NCI-H510A treated with DMSO at 0.1 percent for 48 hours (cell line): ENCODE measurements at regions not wholly inside any gene's neighbourhood (a gene's known extent, or its start where the extent isn't known, plus 50 kb on each side); places are given as distances from the start of the nearest gene placed in this dataset.
A peak's percentile ranks its signal among the peaks of the same experiment; 100 is the strongest.
"Not testable (repeated sequence)": the region's sequence is repeated elsewhere in the genome, so short reads cannot be mapped to it uniquely, and the experiment has no call there.

Experiments
- DNase-seq: peaks from one replicate; lab custom pipeline; 2025; lab: John Stamatoyannopoulos, UW

DNA sequence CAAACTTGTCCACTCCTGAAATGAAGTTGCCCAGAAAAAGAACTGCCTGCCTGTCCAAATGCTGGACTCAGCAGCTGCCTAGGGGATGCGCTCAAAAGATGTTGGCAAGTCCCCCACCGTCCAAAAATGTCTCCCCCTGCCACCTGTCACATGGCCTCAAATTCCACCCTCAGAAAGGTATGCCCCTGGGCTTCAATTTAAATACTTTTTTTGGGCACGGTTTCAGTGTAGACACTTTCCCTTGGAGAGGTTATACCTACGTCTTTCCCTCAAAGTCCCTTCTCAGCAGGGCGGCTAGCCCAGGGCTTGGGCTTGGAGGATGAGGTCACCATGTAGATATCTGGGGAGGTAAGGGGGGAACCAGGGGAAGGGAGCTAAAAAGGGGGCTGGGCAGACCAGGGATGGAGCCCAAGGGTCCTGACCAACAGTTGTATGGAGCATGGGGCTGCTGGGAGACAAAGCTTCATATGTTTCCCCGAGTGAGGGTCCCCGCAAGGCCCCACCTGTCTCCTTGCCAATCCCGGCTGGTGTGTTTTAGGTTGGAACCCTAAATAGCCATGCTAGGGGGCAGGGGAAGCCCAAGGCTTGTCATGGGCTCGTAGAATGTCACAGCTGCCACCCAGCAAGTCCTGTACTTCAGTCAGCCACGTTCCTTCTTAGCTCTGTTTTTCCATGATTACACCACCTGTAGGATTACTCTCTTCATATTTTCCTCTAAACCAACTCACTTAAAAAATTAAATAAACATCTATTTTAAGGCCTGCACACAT is 131.2 kb upstream of the TBX3 start:
- no peak for DNase-seq

- DNase-seq: peak; percentile 76
Observed at GRCh38 chr12:114812858-114813761, 129.1 kb upstream of the TBX3 start.

DNA sequence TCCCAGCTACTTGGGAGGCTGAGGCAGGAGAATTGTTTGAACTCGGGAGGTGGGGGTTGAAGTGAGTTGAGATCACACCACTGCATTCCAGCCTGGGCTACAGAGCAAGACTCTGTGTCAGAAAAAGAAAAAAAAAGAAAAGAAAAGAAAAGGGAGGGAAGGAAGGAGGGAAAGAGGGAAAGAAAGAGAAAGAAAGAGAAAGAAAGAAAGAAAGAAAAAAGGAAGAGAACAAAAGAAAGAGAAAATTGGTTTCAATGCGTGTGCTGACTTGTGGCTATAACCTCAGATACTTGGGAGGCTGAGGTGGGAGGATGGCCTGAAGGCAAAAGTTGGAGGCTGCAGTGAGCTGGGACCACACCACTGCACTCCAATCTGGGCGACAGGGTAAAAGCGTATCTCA is 128.4 kb upstream of the TBX3 start:
- no peak for DNase-seq

DNA sequence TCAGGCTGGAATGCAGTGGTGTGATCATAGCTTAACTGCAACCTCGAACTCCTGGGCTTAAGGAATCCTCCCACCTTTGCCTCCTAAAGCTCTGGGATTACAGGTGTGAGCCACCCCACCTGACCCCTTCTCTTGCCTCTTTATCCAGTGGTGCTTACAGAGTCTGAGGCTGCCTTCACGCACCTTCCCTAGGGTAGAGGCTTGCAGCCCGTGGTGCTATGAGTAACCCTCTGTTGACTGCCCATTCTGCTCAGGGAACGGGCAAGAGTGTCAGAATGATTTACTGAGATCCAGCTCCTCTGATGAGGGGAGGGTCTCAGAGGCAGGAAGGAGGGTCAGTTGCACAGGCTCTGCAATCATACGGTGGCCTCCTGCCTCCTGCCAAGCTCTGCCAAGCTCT is 125.1 kb upstream of the TBX3 start:
- DNase-seq: no peak

GRCh38 chr12:114801381-114801780 is 117.4 kb upstream of the TBX3 start:
- DNase-seq: not testable (repeated sequence)

DNA sequence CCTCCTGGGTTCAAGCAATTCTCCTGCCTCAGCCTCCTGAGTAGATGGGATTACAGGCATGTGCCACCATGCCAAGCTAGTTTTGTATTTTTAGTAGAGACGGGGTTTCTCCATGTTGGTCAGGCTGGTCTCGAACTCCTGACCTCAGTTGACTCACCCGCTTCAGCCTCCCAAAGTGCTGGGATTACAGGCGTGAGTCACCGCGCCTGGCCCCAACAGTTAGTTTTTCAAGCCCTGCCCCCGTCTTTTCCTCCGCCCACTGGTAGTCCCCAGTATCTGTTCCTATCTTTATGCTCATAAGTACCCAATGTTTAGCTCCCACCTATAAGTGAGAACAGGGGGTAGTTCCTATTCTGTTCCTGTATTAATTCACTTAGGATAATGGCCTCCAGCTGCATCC is 116.6 kb upstream of the TBX3 start:
- DNase-seq: not testable (repeated sequence)

DNA sequence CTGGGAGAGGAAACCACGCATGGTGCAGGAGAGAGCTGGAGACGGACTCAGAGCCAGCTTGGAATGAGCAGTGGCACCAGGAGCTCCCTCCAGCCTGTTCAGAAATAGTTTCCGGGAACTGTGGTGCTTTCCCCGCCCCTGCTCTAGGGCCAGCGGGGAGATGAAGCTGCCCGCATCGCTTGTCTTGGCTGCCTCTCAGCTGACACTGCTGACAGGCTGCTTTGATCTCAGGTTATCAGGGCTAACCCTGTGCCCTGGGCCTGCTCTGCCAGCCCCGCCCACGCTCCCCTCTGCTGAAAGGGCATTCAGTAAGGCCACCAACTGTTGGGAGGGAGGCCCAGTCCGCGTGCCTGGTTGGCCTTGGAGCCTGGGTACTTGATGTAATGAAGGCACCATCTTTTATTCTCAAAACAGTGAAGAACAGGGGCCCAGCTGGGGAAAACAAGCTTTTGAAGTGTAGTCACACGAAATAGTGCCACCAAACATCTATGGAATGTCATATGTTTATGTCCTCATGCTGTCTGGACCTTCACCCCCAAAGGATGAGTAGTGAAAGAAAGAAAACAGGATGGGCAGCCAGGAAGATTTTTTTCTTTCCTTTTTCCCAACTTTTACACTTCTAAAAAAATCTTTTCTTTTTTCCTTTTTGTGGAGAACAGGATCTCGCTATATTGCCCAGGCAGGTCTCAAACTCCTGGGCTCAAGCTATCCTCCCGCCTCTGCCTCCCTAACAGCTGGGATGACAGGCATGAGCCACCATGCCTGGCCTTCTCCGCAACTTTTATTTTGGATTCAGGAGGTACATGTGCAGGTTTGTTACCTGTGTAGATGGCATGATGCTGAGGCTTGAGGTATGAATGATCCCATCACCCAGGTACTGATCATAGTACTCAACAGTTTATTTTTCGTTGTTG is 115.9 kb upstream of the TBX3 start:
- peak; percentile 79 for DNase-seq

- DNase-seq: no peak
Observed at GRCh38 chr12:114794049-114794558, 110.1 kb upstream of the TBX3 start.

- no peak for DNase-seq
Observed at GRCh38 chr12:114790276-114790675, 106.3 kb upstream of the TBX3 start.

DNA sequence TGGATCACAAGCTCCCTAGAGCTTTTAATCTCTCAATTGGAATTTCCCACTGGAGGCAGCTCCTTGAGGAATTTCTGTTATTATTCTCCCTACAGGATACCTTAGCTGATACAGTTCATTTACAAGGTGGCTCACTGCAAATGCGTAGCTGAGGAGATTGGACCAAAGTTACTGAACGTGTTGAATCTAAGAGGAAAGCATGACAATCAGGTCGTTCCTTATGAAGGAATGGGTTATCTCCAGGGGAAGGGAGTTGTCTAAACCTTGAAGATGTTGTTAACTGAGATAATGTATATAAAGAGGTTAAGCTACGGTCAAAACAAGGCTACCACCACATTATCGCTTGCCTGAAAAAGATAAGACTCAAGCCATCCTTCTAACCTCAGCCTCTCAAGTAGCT is 105.8 kb upstream of the TBX3 start:
- DNase-seq: no peak

DNA sequence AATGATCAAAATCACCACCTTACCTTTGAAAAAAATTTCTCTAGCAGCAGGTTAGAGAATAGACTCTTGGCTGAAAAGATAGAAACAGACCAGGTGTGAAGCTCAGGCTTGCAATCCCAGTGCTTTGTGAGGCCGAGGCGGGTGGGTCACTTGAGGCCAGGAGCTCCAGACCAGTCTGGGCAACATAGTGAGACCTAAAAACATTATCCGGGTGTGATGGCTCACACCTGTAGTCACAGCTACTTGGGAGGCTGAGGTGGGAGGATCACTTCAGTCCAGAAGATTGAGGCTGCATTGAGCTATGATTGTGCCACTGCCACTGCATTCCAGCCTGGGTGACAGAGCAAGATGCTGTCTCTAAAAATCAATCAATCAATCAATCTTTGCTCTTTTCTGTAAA is 105.3 kb upstream of the TBX3 start:
- no peak for DNase-seq

- no peak for DNase-seq
Observed at GRCh38 chr12:114784526-114784925, 100.6 kb upstream of the TBX3 start.

DNA sequence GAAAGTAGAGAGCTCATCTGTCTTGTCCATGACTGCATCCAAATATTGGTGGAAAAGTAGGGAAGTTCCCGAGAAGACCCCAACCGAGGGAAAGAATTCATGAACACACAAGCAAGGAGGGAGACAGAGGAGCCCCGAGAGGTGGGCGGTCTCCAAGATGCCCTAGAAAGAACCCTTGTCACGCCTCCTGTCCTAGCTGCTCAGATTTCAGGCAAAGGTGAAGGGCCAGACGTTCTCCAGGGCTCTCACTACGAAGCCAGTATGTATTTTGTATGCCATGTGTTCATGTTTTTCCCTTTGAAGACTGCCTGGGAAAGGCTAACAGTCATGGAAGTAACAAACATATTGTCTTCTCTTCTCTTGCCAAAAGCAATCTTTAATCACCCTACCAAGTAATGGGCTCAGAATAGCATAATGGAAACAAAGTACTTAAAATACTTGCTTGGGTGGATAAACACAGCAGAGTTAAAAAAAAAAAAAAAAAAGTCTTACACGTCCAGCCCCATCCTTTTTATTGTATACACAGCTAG is 99.2 kb upstream of the TBX3 start:
- DNase-seq: no peak

DNA sequence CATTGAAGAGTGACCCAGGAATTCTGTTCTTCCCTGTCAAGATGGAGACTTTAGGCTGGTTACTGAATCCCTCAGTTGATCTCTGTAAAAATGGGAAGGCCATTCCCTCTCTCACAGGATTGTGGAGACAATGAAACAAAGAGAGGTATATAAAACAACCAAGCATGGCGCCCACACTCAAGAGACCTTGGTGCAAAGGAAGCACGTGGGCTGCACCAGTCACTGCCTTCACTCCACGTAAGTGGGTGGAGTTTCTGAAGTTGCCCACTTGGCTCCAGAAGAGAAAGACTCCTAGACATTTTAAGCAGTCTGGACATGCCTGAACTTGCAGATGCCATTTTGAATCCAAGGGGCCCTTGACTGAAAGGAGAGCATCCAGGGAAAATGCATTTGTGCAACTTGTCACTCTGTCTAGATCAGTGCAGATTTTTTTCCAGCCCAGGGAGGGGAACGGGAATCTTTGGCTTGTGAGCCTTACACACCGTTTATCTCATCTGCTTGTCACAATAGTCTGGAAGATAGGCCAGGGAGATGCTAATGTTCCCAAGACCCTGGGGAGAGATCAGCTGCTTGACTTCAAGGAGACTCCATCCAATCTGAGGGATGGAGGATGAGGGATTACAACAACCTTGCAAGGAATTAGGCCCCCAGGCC is 96.9 kb upstream of the TBX3 start:
- peak; percentile 16 for DNase-seq

- no peak for DNase-seq
Observed at GRCh38 chr12:114779647-114780046, 95.7 kb upstream of the TBX3 start.

GRCh38 chr12:114779186-114779585 is 95.2 kb upstream of the TBX3 start:
- no peak for DNase-seq

- DNase-seq: no peak
Observed at GRCh38 chr12:114776731-114777442, 92.9 kb upstream of the TBX3 start.

- DNase-seq: no peak
Observed at GRCh38 chr12:114774699-114775098, 90.7 kb upstream of the TBX3 start.

- DNase-seq: no peak
Observed at GRCh38 chr12:114774197-114774596, 90.2 kb upstream of the TBX3 start.

DNA sequence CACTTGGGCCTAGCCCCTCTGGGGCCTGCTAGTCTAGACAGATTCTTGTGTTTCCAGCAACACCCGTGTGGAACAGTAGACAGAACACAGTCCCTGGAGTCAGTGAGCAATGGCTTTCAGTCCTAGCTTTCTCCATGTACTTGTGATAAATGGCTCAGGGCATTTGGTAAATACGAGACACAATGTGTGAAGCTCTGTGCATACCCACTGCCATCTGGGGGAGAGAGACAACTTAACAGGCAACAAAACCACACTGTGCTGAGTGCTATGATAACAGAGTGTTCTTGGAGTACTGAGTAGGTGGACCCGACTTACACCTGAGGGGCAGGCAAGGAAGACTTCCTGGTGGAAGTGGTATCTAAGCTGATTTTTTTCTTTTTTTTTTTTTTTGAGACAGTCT is 86.3 kb upstream of the TBX3 start:
- DNase-seq: no peak

DNA sequence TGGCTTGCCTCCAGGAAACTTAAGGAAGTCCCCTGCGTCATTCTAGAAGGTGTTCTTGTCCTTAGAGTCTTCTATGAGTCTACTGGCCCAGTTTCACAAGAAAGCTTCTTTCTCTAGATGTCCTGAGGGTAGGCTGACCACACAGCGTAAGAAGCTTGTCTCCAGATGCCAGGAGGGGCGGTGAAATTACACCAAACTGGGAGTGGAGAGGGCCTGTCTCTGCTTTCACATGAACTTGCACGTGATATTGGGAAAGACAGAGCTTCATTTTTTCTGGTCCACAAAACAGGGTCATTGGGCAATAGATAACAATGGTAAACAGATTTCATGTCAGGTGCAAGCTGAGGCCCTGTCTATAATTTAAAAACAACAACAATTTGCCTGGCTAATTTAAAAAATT is 85.7 kb upstream of the TBX3 start:
- no peak for DNase-seq
